Liver (tissue), 8 donors: ENCODE measurements at regions not wholly inside any gene's neighbourhood (a gene's known extent, or its start where the extent isn't known, plus 50 kb on each side); places are given as distances from the start of the nearest gene placed in this dataset.

Experiments used
- DNase-seq: peaks from one replicate; pipeline ENCODE4 v3.0.0-alpha.2; 2017; ENCODE audit warnings: low spot score
- H3K27ac ChIP-seq, 2 donors: one replicate each; pipeline ENCODE4 v1.7.0; 2013; ENCODE audit warnings: inconsistent platforms in 2 of 2, low read length in 2 of 2, control low read depth in 1 of 2, low read depth in 1 of 2, mild to moderate bottlenecking in 1 of 2
- H3K27me3 ChIP-seq, 4 donors: one replicate each; pipeline versions ENCODE4 v1.6.1 to v1.7.0; 2013; ENCODE audit warnings: low read length in 3 of 4, inconsistent platforms in 1 of 4, mild to moderate bottlenecking in 1 of 4, moderate library complexity in 1 of 4; ENCODE audit not compliant: control insufficient read depth in 4 of 4, insufficient read depth in 4 of 4
- H3K36me3 ChIP-seq, 4 donors: one replicate each; pipeline versions ENCODE4 v1.6.1 to v1.7.0; 2013; ENCODE audit warnings: low read length in 3 of 4, mild to moderate bottlenecking in 3 of 4, low read depth in 1 of 4, moderate library complexity in 1 of 4; ENCODE audit not compliant: control insufficient read depth in 4 of 4, insufficient read depth in 3 of 4
- H3K4me1 ChIP-seq, 4 donors: one replicate each; pipeline versions ENCODE4 v1.6.1 to v1.7.0; 2013; ENCODE audit warnings: low read length in 3 of 4, mild to moderate bottlenecking in 3 of 4, moderate library complexity in 1 of 4; ENCODE audit not compliant: control insufficient read depth in 4 of 4, insufficient read depth in 4 of 4
- H3K4me3 ChIP-seq, 3 donors: one replicate each; pipeline versions ENCODE4 v1.6.1 to v1.7.0; 2013; ENCODE audit warnings: low read length in 3 of 3, control low read depth in 1 of 3, low read depth in 1 of 3, mild to moderate bottlenecking in 1 of 3
- H3K9ac ChIP-seq, 2 donors: one replicate each; pipeline ENCODE4 v1.7.0; 2013; ENCODE audit warnings: low read length in 2 of 2, mild to moderate bottlenecking in 2 of 2, moderate library complexity in 2 of 2, control low read depth in 1 of 2, low read depth in 1 of 2
- H3K9me3 ChIP-seq, 4 donors: one replicate each; pipeline versions ENCODE4 v1.6.1 to v1.7.0; 2013; ENCODE audit warnings: low read length in 3 of 4; ENCODE audit not compliant: control insufficient read depth in 4 of 4
- ATF3 ChIP-seq: IDR thresholded peaks from 2 replicates; pipeline ENCODE4 v1.6.1; 2016; ENCODE audit warnings: antibody characterized with exemption
- EGR1 ChIP-seq, 2 donors: IDR thresholded peaks; 2 replicates each; pipeline ENCODE4 v1.6.1; 2016 to 2018; ENCODE audit warnings: antibody characterized with exemption in 2 of 2, low read depth in 2 of 2
- FOXA1 ChIP-seq: IDR thresholded peaks from 2 replicates; pipeline ENCODE4 v1.6.1; 2016; ENCODE audit warnings: antibody characterized with exemption
- FOXA2 ChIP-seq: IDR thresholded peaks from 2 replicates; pipeline ENCODE4 v1.6.1; 2016; ENCODE audit warnings: antibody characterized with exemption
- GABPA ChIP-seq, 2 donors: IDR thresholded peaks in 1 of 2; conservative IDR thresholded peaks in 1 of 2; 2 replicates each; pipeline ENCODE4 v1.6.1; 2016; ENCODE audit warnings: antibody characterized with exemption in 2 of 2, mild to moderate bottlenecking in 1 of 2, moderate library complexity in 1 of 2
- HNF4A ChIP-seq, 2 donors: conservative IDR thresholded peaks; 2 replicates each; pipeline ENCODE4 v1.6.1; 2016; ENCODE audit warnings: antibody characterized with exemption in 2 of 2, mild to moderate bottlenecking in 2 of 2
- HNF4G ChIP-seq: IDR thresholded peaks from 2 replicates; pipeline ENCODE4 v1.6.1; 2016; ENCODE audit warnings: antibody characterized with exemption
- JUND ChIP-seq, 2 donors: IDR thresholded peaks; 2 replicates each; pipeline ENCODE4 v1.6.1; 2016; ENCODE audit warnings: antibody characterized with exemption in 2 of 2
- MAX ChIP-seq: IDR thresholded peaks from 2 replicates; pipeline ENCODE4 v1.6.1; 2016; ENCODE audit warnings: antibody characterized with exemption
- NR2F2 ChIP-seq: IDR thresholded peaks from 2 replicates; pipeline ENCODE4 v1.6.1; 2016; ENCODE audit warnings: antibody characterized with exemption
- RAD21 ChIP-seq, 2 donors: IDR thresholded peaks; 2 replicates each; pipeline ENCODE4 v1.6.1; 2016; ENCODE audit warnings: antibody characterized with exemption in 2 of 2, mild to moderate bottlenecking in 2 of 2
- REST ChIP-seq: IDR thresholded peaks from 2 replicates; pipeline ENCODE4 v1.6.1; 2016; ENCODE audit warnings: antibody characterized with exemption, mild to moderate bottlenecking
- RXRA ChIP-seq, 2 donors: IDR thresholded peaks; 2 replicates each; pipeline ENCODE4 v1.6.1; 2017 to 2018; ENCODE audit warnings: antibody characterized with exemption in 2 of 2, mild to moderate bottlenecking in 1 of 2
- SP1 ChIP-seq: IDR thresholded peaks from 2 replicates; pipeline ENCODE4 v1.6.1; 2018; ENCODE audit warnings: antibody characterized with exemption, mild to moderate bottlenecking
- TAF1 ChIP-seq: conservative IDR thresholded peaks from 2 replicates; pipeline ENCODE4 v1.6.1; 2016; ENCODE audit warnings: antibody characterized with exemption, mild to moderate bottlenecking
- YY1 ChIP-seq: IDR thresholded peaks from 2 replicates; pipeline ENCODE4 v1.6.1; 2016; ENCODE audit warnings: antibody characterized with exemption, mild to moderate bottlenecking
- ZBTB33 ChIP-seq: IDR thresholded peaks from 2 replicates; pipeline ENCODE4 v1.6.1; 2016; ENCODE audit warnings: antibody characterized with exemption
- WGBS: extraction: QIAGEN DNeasy Blood & Tissue Kit; methylation state at CpG from one replicate; pipeline ENCODE4 v1.1.7; 2013; 5-methylcytosine and 5-hydroxymethylcytosine counted together
- TF ChIP-seq, protein P1 (sequence below): fragments of 150-350 bp; IDR thresholded peaks from 2 replicates; pipeline ENCODE4 v1.5.1; 2017; ENCODE audit warnings: improper control_type of control experiment, low read depth, low read length; ENCODE audit not compliant: missing input control
- donor health status: healthy.
- donor health status: healthy.
- donor health status: healthy.
- donor health status: healthy.
- donor health status: healthy.

DNA sequence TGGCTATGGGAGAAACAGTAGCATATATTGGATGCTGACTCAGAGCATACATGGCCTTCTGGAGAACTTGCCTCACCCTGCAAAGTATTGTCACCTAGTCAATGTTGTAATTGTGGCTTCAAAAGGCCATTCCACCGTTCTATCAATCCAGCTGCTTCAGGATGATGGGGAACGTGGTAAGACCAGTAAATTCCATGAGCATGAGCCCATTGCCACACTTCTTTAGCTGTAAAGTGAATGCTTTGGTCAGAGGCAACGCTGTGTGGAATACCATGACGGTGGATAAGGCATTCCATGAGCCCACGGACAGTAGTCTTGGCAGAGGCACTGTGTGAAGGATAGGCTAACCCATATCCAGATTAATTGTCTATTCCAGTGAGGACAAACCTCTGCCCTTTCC, 1300.1 kb upstream of the ACVR2A start:
- Histone ChIP-seq H3K4me3 (no peak overlapping the region), H3K9me3 (no peaks in the 10 kb centered on the region), H3K36me3 (no peaks in the 10 kb centered on the region), H3K9ac (no peak overlapping the region), H3K27me3 (no peaks in the 10 kb centered on the region), H3K27ac (no peak overlapping the region), H3K4me1 (no peaks in the 10 kb centered on the region)
- no peak for DNase-seq
- 78% methylated on average over 5 of the region's 5 CpGs for WGBS
- TF ChIP-seq REST (no peak), TAF1 (no peak)

DNA sequence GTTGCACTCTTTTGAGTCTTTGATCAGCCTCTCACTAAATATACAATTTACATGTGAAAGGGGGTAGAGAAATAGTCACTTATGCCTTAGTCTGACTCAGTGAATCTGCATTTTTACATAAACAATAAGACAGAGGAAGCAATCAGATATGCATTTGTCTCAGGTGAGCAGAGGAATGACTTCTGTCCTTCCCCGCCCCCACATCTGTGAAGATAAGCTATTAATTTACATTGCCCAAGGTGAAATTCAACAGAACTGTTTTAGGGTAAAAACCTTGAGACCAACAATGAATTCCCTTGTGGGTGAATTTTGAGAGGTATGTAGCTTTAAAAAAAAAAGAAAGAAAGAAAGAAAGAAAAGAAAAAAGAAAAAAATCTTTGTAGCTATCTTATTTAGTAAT, 1302.9 kb upstream of the ACVR2A start:
- Histone ChIP-seq H3K9ac (no peak overlapping the region), H3K27me3 (no peaks in the 10 kb centered on the region), H3K36me3 (no peaks in the 10 kb centered on the region), H3K9me3 (peaks cover 0 to 4% (median 0%) of the 10 kb centered on the region in 4 donors), H3K4me1 (no peaks in the 10 kb centered on the region), H3K27ac (no peak overlapping the region), H3K4me3 (no peak overlapping the region)
- WGBS = 75% methylated on average over 1 of the region's 1 CpG
- TF ChIP-seq FOXA1 (no peak), RAD21 (IDR thresholded peaks at IDR 0.05) (no peak), YY1 (no peak), HNF4G (no peak), ZBTB33 (no peak), GABPA (IDR thresholded peaks at IDR 0.05 in 1 of 2, conservative IDR thresholded peaks at IDR 0.05 in 1 of 2) (no peak), FOXA2 (no peak), TAF1 (no peak), ATF3 (no peak), RXRA (IDR thresholded peaks at IDR 0.05) (no peak), HNF4A (conservative IDR thresholded peaks at IDR 0.05) (no peak), MAX (no peak), JUND (IDR thresholded peaks at IDR 0.05) (no peak), REST (no peak), NR2F2 (no peak), SP1 (no peak), EGR1 (IDR thresholded peaks at IDR 0.05; ENCODE audit: low read depth in 2 of 2) (no peak)
- TF ChIP-seq, protein P1, sequence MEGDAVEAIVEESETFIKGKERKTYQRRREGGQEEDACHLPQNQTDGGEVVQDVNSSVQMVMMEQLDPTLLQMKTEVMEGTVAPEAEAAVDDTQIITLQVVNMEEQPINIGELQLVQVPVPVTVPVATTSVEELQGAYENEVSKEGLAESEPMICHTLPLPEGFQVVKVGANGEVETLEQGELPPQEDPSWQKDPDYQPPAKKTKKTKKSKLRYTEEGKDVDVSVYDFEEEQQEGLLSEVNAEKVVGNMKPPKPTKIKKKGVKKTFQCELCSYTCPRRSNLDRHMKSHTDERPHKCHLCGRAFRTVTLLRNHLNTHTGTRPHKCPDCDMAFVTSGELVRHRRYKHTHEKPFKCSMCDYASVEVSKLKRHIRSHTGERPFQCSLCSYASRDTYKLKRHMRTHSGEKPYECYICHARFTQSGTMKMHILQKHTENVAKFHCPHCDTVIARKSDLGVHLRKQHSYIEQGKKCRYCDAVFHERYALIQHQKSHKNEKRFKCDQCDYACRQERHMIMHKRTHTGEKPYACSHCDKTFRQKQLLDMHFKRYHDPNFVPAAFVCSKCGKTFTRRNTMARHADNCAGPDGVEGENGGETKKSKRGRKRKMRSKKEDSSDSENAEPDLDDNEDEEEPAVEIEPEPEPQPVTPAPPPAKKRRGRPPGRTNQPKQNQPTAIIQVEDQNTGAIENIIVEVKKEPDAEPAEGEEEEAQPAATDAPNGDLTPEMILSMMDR = no peak
- DNase-seq = no peak
